ENCODE measurements at regions not wholly inside any gene's neighbourhood (a gene's known extent, or its start where the extent isn't known, plus 50 kb on each side); places are given as distances from the start of the nearest gene placed in this dataset.

GRCh38 chr9:27756418-27756817 lies 183.1 kb upstream of the C9orf72 start:
- no peaks in the 10 kb centered on the region for H3K27me3 ChIP-seq
- ATAC-seq = no peak
- H3K4me1 ChIP-seq = no peaks in the 10 kb centered on the region
- H3K27ac ChIP-seq = no peak overlapping the region
- WGBS, 4 donors = 83 to 87% (median 87%) methylated on average over 5 of the region's 5 CpGs
- no peak for DNase-seq
- TF ChIP-seq POLR2A (IDR thresholded peaks at IDR 0.05) = no peak
- TF ChIP-seq, protein P1, sequence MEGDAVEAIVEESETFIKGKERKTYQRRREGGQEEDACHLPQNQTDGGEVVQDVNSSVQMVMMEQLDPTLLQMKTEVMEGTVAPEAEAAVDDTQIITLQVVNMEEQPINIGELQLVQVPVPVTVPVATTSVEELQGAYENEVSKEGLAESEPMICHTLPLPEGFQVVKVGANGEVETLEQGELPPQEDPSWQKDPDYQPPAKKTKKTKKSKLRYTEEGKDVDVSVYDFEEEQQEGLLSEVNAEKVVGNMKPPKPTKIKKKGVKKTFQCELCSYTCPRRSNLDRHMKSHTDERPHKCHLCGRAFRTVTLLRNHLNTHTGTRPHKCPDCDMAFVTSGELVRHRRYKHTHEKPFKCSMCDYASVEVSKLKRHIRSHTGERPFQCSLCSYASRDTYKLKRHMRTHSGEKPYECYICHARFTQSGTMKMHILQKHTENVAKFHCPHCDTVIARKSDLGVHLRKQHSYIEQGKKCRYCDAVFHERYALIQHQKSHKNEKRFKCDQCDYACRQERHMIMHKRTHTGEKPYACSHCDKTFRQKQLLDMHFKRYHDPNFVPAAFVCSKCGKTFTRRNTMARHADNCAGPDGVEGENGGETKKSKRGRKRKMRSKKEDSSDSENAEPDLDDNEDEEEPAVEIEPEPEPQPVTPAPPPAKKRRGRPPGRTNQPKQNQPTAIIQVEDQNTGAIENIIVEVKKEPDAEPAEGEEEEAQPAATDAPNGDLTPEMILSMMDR (IDR thresholded peaks at IDR 0.05) = no peak
- H3K36me3 ChIP-seq = no peaks in the 10 kb centered on the region
- no peaks in the 10 kb centered on the region for H3K9me3 ChIP-seq
- intact Hi-C loops (cut with DNase I) = no loop called here
- no peak overlapping the region for H3K4me3 ChIP-seq

GRCh38 chr9:27763831-27764230 lies 190.6 kb upstream of the C9orf72 start:
- whole genome bisulfite sequencing, 4 donors = 87 to 91% (median 90%) methylated on average over 7 of the region's 7 CpGs
- intact Hi-C loops (cut with DNase I) = loop anchor here in 1 of 10 donors (5.0 kb wide), 1 partner anchor 148 kb away; no protein-coding TSS in a partner anchor
- H3K36me3 ChIP-seq = no peaks in the 10 kb centered on the region
- no peak overlapping the region for H3K27ac ChIP-seq
- no peaks in the 10 kb centered on the region for H3K4me1 ChIP-seq
- H3K27me3 ChIP-seq = no peaks in the 10 kb centered on the region
- ATAC-seq (no peak), DNase-seq (no peak)
- no peak for TF ChIP-seq POLR2A (IDR thresholded peaks at IDR 0.05)
- TF ChIP-seq, protein P1 (IDR thresholded peaks at IDR 0.05) = no peak
- H3K9me3 ChIP-seq = no peaks in the 10 kb centered on the region
- H3K4me3 ChIP-seq = no peak overlapping the region

DNA sequence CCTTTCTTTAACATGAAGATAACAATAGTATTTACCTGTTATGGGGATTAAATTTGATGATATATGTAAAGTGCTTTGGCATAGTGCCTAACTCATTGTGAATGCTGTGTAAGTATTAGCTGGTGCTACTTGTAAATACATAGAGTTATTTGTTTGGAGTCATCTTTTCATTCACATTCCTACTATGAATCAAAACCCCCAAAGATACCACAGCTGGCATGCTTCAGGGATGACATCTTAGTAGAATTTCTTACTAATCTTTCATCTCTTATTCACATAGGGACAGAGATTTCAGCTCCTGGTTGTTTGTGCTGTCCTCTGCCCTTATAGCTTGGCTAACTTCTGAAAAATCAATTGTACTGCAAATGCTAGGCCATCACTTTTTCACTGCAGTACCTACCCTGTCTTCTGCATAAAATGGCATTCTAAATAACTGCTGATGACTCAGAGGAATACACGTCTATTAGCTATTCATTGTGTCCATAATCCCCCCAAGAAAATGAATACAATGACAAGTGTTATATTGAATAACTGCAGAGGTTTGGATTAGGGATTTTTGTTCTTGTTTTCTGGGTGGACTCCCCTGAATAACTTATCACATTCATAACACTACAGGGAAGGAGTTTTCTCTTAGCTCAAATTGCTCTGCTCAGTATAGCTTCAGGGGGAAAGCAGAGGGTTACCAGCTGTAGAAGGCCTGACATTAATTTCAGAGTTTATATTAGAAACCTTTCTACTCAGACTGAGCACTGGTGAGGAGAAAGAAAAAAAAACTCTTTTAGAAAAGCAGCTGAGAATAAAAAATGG lies 192.2 kb upstream of the C9orf72 start:
- ATAC-seq = no peak
- H3K36me3 ChIP-seq = no peaks in the 10 kb centered on the region
- DNase-seq = no peak
- H3K9me3 ChIP-seq = no peaks in the 10 kb centered on the region
- intact Hi-C loops (cut with DNase I) = no loop called here
- no peak overlapping the region for H3K27ac ChIP-seq
- TF ChIP-seq POLR2A (IDR thresholded peaks at IDR 0.05) = no peak
- TF ChIP-seq, protein P1 (IDR thresholded peaks at IDR 0.05) = no peak
- H3K27me3 ChIP-seq = no peaks in the 10 kb centered on the region
- H3K4me3 ChIP-seq = no peak overlapping the region
- H3K4me1 ChIP-seq = no peaks in the 10 kb centered on the region
- WGBS, 4 donors = 57 to 78% (median 66%) methylated on average over 1 of the region's 1 CpG

DNA sequence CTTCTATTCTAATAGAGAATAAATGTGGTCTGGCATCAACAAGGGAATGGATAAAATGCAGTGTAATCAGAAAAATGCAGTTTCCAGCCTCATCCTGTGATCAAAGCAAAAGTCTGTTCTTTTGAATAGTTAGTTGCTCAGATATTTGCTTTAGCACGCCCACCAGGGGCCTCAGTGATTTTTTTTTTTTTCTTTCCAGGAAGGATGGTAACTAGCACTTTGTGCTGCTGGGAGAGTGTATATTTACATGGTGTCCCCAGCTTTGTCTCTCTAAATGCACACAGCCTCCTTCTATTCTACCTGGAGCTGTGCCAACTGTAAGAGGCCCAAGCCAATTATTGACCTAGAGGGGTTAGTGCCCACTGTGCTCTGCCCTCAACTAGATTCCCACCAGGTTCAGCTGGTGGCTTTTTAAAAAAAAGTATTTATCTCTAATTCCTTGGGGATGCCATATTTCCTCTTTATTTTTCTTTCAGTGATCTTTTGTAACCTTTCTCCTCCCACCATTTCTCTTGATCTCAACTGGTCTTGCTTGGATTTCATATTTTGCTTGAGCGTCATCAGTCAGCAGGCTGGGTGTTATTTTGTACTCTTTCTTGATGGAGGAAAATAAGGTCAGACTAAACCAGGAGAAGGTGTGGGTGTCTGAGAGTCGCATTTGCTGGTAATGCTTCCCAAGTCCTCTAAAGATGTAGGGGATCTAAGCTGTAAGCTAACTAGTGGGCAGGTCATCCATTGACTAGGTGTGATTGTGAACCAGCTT lies 193.0 kb upstream of the C9orf72 start:
- no peak for TF ChIP-seq POLR2A (IDR thresholded peaks at IDR 0.05)
- TF ChIP-seq, protein P1 (IDR thresholded peaks at IDR 0.05) = no peak
- 56 to 71% (median 64%) methylated on average over 3 of the region's 3 CpGs for WGBS, 4 donors
- DNase-seq = no peak
- Histone ChIP-seq H3K4me1 (no peaks in the 10 kb centered on the region), H3K27ac (no peak overlapping the region), H3K4me3 (no peak overlapping the region), H3K36me3 (no peaks in the 10 kb centered on the region), H3K9me3 (no peaks in the 10 kb centered on the region), H3K27me3 (no peaks in the 10 kb centered on the region)
- intact Hi-C loops (cut with DNase I) = no loop called here
- ATAC-seq = peak in 2 of 4 donors; percentile 39 to 41
